Stimulated activated CD4-positive, alpha-beta T cell treated with anti-CD3 and anti-CD28 coated beads, Interleukin-4, amount 100 ng/mL, for 1 hour (primary cell): ENCODE measurements at regions not wholly inside any gene's neighbourhood (a gene's known extent, or its start where the extent isn't known, plus 50 kb on each side); places are given as distances from the start of the nearest gene placed in this dataset.

ENCODE experiments used
- DNase-seq: peaks from one replicate; pipeline ENCODE4 v3.0.0-alpha.2; 2020

DNA sequence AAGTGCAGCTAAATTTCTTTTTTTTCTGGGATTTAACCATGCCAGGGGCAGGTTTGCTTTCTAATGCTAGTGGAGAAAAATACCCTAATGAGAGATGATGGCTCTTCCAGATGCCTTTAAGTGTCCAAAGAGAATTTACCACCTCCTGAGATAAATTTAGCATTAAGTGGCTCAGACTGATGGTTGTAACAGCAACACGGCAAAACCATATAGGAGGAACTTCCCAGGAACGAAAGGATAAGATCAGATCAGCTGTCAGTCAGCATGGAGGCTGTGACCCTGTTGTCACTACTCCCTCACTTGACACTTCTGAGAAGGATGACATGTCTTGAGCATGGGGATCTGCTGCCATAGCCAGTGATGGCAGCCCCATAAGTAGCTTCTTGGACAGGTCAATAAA lies 860.0 kb downstream of the QKI start:
- DNase-seq: no peak

DNA sequence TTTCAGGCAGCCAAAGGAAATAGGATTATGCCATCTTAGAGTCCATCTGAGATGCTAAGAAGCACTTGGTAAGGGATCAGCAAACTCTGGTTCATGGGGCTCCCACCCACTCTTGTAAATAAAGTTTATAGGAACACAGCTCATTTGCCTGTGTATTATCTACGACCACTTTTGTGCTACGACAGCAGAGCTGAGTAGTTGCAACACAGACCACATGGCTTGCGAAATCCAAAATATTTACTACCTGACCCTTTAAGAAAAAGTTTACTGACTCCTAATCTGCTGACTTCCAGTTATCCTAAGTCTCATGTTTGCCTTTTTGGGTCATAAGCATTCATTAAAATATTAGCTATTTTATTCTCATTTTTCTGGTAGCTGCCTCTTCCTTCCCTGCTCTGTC lies 859.0 kb downstream of the QKI start:
- DNase-seq: no peak

DNA sequence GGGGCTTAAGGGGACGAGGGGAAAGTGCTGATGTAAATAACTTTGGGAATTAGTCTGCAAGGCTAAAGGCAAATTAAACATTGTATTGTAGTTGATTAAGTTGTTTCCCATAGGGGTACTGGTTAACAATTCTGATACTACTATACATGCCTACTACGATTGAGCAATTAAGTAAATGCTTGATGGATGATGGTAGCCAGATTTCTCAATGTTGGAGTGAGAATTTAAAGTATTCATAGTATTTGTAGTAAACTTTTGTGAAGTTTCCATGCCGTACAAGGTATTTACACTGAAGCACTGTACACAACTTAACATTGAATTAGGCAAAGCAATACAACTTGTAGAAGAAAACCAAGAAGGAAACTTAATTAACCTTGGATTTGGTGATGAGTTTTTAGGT lies 852.3 kb downstream of the QKI start:
- no peak for DNase-seq

DNA sequence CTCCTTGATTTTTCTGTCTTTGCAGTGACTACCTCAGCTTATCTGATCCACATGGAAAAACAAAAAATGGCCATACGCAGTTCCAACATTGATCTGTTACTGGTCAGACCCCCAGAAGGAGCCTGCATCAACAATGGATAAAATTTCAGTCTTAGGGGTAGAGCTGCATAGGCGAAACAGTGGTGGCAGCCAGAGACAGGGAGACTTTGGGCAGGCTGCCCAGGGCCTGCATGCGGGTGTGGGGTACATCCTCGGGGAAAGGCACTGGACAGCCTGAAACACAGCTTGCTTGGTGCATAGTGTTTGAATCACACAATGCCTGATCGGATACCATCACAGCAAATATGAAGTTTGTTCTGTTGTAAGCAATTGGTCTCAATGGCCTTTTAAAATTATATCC lies 847.8 kb downstream of the QKI start:
- no peak for DNase-seq

DNA sequence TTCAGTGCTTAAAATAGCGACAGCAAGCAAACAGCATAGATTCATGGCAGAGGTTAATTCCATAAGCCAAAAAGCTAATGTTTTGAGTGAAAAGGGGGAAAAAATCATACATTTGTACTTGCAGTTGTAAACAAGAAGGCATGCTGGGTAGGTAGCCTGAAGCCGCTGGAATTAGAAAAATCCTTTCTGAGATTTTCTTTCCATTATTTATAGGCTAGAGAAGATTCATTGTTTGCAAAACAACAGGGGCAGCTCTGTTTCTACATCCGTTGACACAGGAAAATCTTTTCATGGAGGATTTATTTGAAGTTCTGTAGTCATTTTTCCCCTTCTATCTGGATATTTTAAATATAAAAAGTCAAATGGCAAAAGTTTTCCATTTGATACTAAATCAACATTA lies 843.9 kb downstream of the QKI start:
- DNase-seq: no peak

DNA sequence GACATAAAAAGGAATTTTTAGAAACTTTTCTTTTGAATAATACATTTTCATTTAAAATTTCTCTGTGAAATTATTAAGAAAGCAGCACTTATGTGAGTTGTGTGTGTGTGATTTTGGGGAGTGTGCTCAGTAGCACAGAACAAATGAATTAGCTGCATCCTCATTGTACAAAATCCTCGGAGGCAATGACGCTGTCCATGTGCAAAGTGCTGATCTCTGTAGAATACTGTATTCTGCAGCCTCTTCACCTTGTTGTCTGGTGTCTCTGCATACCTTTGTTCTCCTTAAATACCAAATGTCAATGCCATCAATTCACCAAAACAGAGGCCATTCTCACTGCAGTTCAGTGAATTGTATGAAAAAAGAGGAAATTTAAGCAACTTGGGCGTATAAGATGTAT lies 838.4 kb downstream of the QKI start:
- DNase-seq: no peak

DNA sequence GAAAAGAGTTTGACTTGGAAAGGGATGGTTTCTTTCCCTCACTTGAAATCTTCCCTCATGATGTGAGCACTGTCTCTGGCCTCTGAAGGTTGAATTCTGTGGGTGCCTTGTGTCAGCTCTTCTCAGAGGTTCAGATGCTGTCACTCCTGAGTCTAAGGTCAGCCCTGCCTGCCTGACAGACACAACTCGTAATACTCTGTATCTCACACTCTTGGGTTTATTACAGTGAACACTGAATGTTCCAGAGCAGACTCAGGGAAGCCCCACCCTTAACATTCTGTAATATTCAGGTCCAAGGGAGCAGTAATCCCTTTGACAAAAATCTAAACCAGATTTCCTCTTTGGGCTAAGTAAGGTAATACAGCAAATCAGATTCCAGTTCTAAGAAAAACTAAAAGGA lies 837.8 kb downstream of the QKI start:
- no peak for DNase-seq

DNA sequence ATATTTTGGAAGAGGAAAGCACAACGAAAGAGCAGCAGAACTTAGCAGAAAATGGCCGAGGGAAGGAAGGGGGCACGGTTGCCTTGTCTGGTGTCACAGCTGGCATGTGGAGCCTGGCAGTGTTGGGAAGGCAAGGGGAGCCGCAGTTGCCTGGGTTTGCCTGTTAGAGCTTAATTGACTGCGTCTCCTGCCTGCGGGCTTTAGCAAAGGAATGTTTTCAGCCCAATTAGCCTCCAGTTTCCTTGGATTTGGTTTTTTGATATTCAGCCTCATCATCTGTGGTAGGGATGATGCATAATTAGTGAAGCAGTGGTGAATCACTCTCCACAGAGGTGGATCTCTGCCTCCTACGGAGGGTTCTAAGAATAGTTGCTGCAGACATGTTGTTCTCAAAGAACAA lies 832.6 kb downstream of the QKI start:
- no peak for DNase-seq

DNA sequence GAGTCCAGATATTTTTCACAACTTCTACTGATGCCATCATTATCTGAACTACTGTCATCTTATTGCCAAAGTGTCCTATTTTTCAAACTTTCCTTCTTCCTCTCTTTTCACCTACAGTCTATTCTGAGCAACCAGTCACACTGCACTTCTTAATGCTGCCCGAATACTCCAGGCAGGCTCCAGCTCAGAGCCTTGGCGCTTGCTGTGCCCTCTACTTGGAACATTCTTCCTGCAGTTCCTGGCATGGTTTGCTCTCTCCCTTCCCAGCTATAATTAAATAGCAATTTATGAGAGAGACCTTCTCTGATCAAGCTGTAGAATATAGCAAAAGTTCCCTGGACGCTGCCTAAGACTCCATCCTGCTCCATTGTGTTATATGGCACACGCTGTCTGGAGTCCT lies 831.6 kb downstream of the QKI start:
- no peak for DNase-seq

DNA sequence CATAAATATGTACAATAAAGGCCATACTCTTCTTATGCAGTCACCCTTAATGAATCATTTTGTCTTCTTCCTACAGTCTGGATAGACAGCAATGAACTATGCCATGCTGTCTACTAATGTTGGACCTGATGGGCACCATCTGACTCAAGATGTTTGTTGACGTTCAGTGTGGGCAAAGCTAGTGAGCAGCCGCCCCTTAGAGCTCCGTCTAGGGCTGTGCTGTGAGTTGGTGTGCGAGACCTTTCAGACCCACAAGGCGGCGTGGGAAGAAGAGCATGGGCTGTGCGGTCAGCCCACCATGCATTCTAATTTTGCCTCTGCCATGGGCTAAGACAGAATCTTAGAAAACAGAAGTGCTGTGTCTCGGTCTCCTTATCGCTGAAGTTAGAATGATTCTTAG lies 829.4 kb downstream of the QKI start:
- no peak for DNase-seq

DNA sequence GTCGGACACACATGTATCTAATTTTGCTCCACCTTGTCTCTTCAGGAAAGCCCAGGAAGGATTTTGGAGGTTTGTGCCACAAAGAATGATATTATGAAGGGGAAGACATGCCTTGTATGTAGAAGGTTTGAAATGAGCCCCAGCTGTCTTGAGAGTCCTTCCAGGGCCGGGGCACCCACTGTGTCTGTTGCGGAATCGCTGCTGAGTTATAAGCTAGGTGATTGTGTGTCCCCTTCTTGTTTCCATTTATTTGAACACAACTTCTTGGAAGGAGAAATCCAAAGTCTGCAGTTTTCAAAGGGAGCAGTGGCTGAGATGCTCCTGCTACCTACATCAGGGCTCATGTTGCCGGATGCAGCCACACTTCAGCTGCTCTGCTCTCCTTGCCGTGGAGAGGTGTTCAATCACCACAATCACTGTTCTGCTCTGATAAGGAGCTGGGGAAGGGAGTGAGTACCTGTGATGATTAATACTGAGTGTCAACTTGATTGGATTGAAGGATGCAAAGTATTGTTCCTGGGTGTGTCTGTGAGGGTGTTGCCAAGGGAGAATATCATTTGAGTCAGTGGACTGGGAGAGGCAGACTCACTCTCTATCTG lies 828.6 kb downstream of the QKI start:
- no peak for DNase-seq

DNA sequence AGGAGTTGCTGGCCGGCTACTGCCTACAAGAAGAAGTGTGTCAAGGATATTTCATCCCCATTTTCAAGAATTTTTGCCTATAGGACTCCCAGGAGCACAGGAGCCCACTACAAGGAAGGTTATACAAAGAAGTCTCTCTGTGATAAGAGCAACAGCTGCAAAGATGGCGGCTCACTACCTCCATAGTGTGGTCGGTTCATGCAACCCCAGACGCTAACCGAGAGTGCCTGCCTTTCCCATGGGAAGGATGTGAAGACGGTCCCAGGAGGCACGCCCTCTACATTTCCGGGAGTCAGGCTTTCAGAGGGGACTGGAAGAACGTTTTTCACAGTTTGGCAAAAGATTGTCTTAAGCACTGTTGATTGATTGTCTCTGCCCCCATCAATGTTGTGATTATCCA lies 816.3 kb downstream of the QKI start:
- no peak for DNase-seq

DNA sequence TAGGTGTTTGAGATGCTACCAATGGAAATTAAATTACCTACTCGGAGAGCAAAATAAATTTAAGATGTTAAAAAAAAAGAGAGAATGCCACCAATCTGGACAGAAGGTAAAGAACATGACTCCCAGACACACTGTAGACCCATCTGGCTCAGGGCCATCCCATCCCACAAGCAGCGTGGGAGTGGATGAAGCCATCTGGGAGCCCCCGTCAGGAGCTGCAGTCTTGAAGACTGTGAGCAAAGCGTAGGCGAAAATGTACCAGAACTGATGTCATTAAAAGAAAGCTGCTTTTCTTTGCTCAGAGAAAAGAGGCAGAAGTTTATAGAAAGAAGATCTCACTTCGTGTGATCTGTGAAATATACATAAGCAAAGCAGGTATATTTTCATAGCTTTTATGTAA lies 815.7 kb downstream of the QKI start:
- no peak for DNase-seq

DNA sequence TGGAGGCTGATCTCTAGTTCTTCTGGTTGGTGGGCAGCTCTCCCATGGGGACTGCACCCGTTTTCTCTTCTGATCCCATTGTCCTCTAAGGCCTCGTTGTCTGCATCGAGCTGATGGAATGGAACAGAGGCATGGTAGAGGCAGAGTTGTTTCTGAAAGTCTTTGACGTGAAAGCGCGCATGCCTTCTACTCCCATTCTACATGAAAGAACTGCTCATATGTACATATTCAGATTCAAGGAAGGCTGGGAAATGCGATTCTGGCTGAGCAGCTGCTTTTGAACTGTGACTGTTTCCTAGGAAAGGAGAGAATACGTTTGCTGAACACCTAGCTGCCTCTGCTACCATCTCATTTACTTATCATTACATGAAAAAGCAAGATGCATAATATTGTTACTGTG lies 815.2 kb downstream of the QKI start:
- no peak for DNase-seq

DNA sequence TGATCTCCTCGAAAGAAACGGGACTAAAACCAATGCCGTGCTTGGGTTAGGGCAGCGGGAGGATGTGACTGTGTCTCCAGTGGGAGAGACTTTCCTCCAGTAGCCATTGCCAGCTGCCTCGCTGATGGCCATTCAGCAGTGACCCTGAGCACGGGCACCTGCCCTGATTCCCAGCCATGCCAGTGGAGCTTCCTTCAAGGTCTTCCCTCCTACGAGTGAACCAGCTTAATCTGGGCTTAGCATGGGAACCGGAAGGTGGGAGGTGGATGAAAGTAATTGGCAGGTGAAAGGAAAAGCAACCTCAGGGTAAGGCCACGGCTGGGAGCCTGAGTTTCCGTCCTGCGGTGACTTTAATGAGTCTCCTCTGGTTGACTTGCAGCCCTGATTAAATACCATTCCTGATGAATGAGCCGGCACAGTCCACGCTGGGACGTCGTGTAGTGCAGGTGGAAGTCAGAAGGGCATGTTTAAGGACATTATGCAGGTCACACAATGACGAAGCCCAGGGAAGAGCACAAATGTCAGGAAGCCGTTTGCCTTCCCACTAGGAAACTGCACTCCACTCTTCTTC lies 813.5 kb downstream of the QKI start:
- DNase-seq: no peak

DNA sequence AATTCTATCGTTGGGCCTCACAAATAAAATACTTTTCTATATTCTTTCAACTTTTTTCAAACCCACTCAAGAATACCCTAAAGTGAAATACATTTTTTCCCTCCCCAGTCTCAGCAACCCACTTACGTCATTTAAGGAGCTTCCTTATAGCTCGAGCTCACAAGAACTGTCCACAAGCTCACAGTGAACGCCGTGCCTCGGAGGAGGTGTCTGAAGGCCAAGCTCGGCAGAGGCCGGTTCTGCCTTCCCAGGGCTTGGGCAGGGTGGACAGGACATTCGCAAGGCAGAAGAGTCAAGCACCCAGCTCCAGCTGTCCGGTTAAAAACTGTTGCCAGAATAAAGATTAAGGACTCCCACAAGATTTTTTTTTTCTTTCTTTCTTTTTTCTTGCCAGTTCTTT lies 802.3 kb downstream of the QKI start:
- no peak for DNase-seq

DNA sequence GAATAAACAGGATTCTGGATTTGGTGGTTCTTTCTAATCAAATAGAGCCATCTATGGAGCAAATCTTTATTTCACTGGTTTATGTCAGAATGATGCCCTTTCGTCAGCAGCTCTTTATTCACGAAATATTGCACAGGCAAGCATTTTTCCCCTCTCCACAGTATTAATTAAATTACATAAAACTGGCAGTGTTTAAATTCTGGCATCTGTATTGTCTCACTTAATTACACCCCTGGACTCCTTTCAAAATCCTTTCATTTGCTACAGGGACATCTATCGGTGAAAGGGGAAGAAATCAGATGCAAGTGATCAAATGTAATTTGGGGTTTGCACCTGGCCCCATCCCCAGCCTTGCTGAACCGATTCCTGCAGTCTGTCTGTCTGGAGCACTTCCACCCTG lies 801.9 kb downstream of the QKI start:
- DNase-seq: no peak

DNA sequence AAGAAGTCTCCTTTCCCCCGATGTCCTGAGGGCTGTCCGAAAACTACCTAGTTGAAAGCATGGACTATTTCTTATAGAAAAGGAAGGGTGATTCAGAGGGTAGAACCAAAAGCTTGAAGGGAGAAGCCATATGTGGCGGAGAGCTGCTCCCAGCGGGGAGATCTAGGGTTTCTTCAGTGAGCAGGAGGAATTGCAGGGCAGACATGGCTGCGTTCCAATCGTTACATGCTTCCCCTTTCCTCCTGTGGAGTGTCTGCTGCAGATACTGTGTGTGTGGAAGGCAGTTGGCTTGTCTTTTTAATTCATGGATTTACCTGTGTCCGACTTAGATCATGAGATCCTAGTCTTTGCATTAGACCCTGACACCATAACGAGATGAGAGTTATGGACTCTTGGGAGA lies 799.5 kb downstream of the QKI start:
- no peak for DNase-seq

DNA sequence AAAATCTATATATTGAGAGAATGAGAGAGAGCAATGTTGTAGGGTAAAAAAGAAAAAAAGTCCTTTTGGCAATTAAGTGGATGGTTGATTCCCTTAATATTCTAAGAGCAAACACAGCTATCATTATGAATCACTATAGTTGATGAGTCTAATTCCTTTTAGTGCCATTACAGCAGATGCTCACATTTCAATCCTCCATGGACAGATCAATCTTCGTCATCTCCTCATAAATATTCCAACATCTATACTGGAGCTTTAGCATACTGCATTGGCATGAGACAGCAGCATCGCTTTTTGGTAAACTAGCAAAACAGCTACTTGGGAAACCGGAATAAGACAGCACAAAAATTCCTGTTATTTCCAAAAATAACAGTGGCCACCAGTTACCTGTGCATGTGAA lies 796.7 kb downstream of the QKI start:
- no peak for DNase-seq

DNA sequence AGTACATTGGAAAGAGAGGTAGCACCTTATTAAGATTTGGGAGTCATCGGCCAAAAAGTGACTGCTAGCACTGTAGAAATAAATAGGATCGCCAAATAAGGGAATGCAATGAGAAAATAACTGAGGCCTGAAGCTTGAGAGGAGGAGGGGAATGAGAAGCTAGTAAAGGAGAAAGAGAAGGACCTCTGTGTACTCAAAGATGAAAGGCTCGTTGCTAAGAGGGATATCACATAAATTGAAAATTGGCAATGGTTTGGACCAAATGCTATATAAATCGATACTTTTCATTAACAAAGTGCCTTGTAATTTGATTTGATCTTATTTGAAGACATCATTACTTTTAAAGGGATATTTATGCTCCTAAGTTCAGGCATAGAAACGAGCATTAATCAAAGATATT lies 796.3 kb downstream of the QKI start:
- no peak for DNase-seq

DNA sequence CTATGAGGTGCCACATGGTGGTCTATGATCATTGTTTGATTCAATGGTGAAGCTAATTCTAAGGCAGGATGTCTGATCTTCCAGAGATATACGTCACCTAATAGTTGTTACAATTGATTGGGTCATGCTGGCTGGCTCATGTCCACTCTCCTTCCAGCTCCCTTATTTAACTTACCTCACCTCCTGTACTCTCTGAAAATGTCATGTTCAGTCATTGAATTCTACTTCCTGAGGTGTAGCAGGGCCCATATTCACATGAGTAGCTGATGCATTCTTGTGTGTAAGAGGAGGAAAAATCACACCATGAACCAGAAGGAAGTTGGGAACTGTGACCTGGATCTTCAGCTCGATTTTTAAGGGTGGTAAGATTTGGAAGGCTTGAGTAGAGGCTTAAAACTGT lies 795.8 kb downstream of the QKI start:
- DNase-seq: no peak

DNA sequence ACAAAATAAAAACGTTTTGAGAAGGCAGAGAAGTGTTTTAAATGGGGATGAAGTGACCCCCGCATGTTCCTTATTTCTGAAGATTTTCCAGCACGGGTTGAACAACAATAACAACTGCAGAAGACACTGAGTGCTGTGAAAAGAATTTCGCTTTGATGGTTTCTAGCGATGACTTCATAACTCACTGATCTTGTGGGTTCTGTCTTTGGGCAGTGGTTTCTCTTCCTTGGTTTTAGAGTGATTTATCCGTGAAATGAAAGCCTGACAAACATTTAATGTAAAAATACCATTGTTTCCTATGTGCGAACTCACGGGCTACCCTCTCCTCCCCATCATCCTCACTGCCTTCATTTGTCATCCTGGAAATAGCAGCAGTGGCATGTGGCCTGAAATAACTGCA lies 793.9 kb downstream of the QKI start:
- no peak for DNase-seq

DNA sequence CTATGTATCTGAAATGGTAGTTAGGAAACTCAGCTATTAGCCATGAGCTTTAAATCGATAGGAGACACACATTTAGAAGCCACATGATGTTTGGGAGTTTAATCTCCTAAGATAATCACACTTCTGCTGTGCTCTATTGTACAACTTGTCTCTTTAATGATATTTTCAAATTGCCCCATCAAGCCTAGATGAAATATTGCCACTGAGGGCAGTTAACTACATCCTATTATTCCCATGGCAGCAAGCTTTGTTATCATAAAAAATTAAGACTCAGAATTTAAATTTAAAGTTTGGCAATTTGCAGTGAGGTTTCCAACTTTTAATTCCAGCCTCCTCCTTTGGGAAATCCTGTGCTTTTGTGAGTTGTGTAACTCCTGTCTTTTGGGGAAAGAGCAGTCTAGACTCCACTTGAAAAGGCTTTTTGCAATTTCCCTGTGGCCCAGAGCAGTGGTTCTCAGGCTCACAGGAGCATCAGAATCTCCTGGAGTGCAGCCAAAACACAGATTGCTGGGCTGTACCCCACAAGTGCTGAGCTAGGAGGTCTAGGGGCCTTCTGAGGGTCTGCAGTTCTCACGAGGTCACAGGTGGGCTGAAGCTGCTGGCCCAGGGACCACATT lies 792.4 kb downstream of the QKI start:
- DNase-seq: no peak

DNA sequence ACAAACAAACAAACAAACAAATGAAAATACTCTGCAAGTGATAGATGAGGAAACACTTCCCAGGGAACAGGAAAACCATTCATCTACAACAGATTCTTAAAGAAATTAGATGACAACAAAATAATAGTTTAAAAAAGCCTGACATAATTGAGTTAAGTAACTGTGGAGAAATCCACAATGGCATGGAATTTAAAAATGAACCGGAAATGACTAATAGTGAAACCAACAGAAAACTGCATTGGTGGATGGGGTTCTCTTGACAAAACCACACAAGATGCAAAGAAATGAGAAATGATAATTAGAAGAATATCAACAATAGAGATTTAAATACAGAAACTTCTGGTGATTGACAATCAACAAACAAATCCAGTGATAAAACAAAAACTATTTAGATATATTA lies 785.6 kb downstream of the QKI start:
- no peak for DNase-seq

DNA sequence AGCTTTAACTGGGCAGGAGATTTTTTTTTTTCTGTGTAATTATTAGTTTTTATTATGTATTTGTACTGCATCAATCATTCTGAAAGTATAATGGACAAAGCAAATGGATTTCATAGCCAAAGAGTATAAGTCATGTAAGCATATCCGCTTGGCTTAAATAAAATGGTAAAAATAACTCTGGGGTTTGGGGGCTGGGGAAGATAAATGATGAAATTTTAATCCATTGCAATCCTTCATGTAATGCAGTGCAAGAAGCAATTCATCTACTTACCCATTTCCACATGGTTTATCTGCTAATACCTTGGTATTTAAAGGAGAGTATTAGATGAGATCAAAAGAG lies 781.4 kb downstream of the QKI start:
- no peak for DNase-seq
